OCI-LY1 (cell line): ENCODE measurements at regions not wholly inside any gene's neighbourhood (a gene's known extent, or its start where the extent isn't known, plus 50 kb on each side); places are given as distances from the start of the nearest gene placed in this dataset.
"Not testable (repeated sequence)": the region's sequence is repeated elsewhere in the genome, so short reads cannot be mapped to it uniquely, and the experiment has no call there.

ENCODE experiments used
- H2AFZ ChIP-seq: fragments of 200-600 bp; sonication (generic), shearing (Covaris generic); 2 replicates; pipeline ENCODE4 v1.6.0; 2014; ENCODE audit warnings: antibody characterized with exemption, mild to moderate bottlenecking, low read length
- H3F3A ChIP-seq: fragments of 200-600 bp; sonication (generic), shearing (Covaris generic); 2 replicates; pipeline ENCODE4 v1.6.0; 2014; ENCODE audit warnings: mild to moderate bottlenecking, antibody characterized with exemption, low read length, moderate library complexity; ENCODE audit not compliant: insufficient read depth
- H3K27ac ChIP-seq: fragments of 200-600 bp; sonication (generic); 2 replicates; pipeline ENCODE4 v1.5.1; 2014; ENCODE audit warnings: low read length, mixed run types, mild to moderate bottlenecking, low read depth; ENCODE audit not compliant: poor library complexity, severe bottlenecking
- H3K27me3 ChIP-seq: fragments of 200-600 bp; sonication (generic); 2 replicates; pipeline ENCODE4 v1.6.0; 2014; ENCODE audit warnings: antibody characterized with exemption, mild to moderate bottlenecking, low read length, moderate library complexity; ENCODE audit not compliant: insufficient read depth
- H3K36me3 ChIP-seq: fragments of 200-600 bp; sonication (generic); 2 replicates; pipeline ENCODE4 v1.6.1; 2014; ENCODE audit warnings: mild to moderate bottlenecking, antibody characterized with exemption, low read length, moderate library complexity, mixed read lengths; ENCODE audit not compliant: insufficient read depth
- H3K4me1 ChIP-seq: fragments of 200-600 bp; sonication (generic); 2 replicates; pipeline ENCODE4 v1.5.1; 2014; ENCODE audit warnings: mild to moderate bottlenecking, low read length, moderate library complexity; ENCODE audit not compliant: insufficient read depth, severe bottlenecking
- H3K4me2 ChIP-seq: fragments of 200-600 bp; sonication (generic), shearing (Covaris generic); 2 replicates; pipeline ENCODE4 v1.6.1; 2014; ENCODE audit warnings: low read length
- H3K4me3 ChIP-seq: fragments of 200-600 bp; sonication (generic); 2 replicates; pipeline ENCODE4 v1.5.1; 2014; ENCODE audit warnings: low read length, low read depth, mild to moderate bottlenecking, mixed read lengths; ENCODE audit not compliant: poor library complexity, severe bottlenecking
- H3K79me2 ChIP-seq: fragments of 200-600 bp; shearing (Covaris generic); 2 replicates; pipeline ENCODE4 v1.6.1; 2016; ENCODE audit warnings: mixed run types, low read length, mixed read lengths; ENCODE audit not compliant: insufficient read depth
- H3K9ac ChIP-seq: fragments of 200-600 bp; sonication (generic), shearing (Covaris generic); 2 replicates; pipeline ENCODE4 v1.6.1; 2014; ENCODE audit warnings: mild to moderate bottlenecking, low read length, mixed read lengths
- H3K9me2 ChIP-seq: fragments of 200-600 bp; sonication (generic), shearing (Covaris generic); 2 replicates; pipeline ENCODE4 v1.6.1; 2014; ENCODE audit warnings: low read depth, mild to moderate bottlenecking, low read length, mixed read lengths
- H3K9me3 ChIP-seq: fragments of 200-600 bp; shearing (Covaris generic); 2 replicates; pipeline ENCODE4 v1.6.1; 2014; ENCODE audit warnings: low read length, mixed read lengths
- H4K20me1 ChIP-seq: fragments of 200-600 bp; sonication (generic), shearing (Covaris generic); 2 replicates; pipeline ENCODE4 v1.6.0; 2016; ENCODE audit warnings: mild to moderate bottlenecking, low read length; ENCODE audit not compliant: insufficient read depth
- CTCF ChIP-seq: fragments of 200-600 bp; sonication (generic), shearing (Covaris generic); IDR thresholded peaks from 2 replicates; pipeline ENCODE4 v1.5.1; 2017; ENCODE audit warnings: mild to moderate bottlenecking, antibody characterized with exemption, low read length, moderate library complexity, mixed read lengths
- EZH2 ChIP-seq: fragments of 200-600 bp; sonication (generic), shearing (Covaris generic); IDR thresholded peaks from 2 replicates; pipeline ENCODE4 v1.8.0; 2017; ENCODE audit warnings: borderline replicate concordance, mixed run types, mild to moderate bottlenecking, antibody characterized with exemption, low read length, moderate library complexity, mixed read lengths

DNA sequence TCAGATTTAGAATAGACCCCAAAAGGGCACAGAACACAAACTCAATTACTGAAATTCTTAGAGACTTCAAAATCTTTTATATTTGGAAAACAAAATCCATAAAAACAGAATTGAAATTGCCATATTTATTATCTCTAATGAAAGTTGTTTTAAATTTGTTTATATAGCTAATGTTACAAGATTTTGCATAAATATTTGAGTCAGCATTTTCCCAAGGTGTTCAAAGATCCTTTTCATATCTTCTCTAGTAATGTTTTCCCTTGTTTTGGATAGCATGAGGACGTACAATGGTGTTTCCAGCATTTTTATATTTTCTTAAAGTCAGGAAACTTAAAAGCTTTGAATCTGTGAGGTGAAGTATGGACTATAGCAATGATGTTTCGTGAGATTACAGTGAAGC is 235.2 kb upstream of the EPHA7 start:
- Histone ChIP-seq H3K27me3 (no peaks in the 10 kb centered on the region), H3K9me3 (no peaks in the 10 kb centered on the region)

GRCh38 chr6:93644611-93645010 is 225.3 kb upstream of the EPHA7 start:
- no peaks in the 10 kb centered on the region for H3F3A ChIP-seq
- no peaks in the 10 kb centered on the region for H3K9me2 ChIP-seq
- H3K27ac ChIP-seq = no peak overlapping the region
- no peaks in the 10 kb centered on the region for H3K36me3 ChIP-seq
- H3K4me2 ChIP-seq = no peak overlapping the region
- no peaks in the 10 kb centered on the region for H3K4me1 ChIP-seq
- H4K20me1 ChIP-seq = no peaks in the 10 kb centered on the region
- no peaks in the 10 kb centered on the region for H3K79me2 ChIP-seq
- H3K4me3 ChIP-seq = no peak overlapping the region
- H3K9me3 ChIP-seq = no peaks in the 10 kb centered on the region
- TF ChIP-seq CTCF = no peak
- no peak for TF ChIP-seq EZH2
- no peak overlapping the region for H3K9ac ChIP-seq
- no peaks in the 10 kb centered on the region for H3K27me3 ChIP-seq
- no peak overlapping the region for H2AFZ ChIP-seq

More for the DNA sequence above, 235.2 kb upstream of the EPHA7 start:
- H3K9me2 ChIP-seq = no peaks in the 10 kb centered on the region
- H3K4me2 ChIP-seq = no peak overlapping the region
- H3K4me1 ChIP-seq = no peaks in the 10 kb centered on the region
- no peak overlapping the region for H3K9ac ChIP-seq
- no peak overlapping the region for H2AFZ ChIP-seq
- H3F3A ChIP-seq = no peaks in the 10 kb centered on the region
- H3K27ac ChIP-seq = no peak overlapping the region
- H3K4me3 ChIP-seq = no peak overlapping the region
- H4K20me1 ChIP-seq = no peaks in the 10 kb centered on the region
- H3K79me2 ChIP-seq = no peaks in the 10 kb centered on the region
- TF ChIP-seq EZH2 (no peak), CTCF (no peak)
- no peaks in the 10 kb centered on the region for H3K36me3 ChIP-seq

- Histone ChIP-seq H3K36me3 (no peaks in the 10 kb centered on the region), H3K79me2 (no peaks in the 10 kb centered on the region), H3K27ac (no peak overlapping the region), H3K4me1 (no peaks in the 10 kb centered on the region), H3K9me3 (no peaks in the 10 kb centered on the region), H2AFZ (no peak overlapping the region), H3K9me2 (no peaks in the 10 kb centered on the region), H3K27me3 (no peaks in the 10 kb centered on the region), H3F3A (no peaks in the 10 kb centered on the region), H3K4me3 (no peak overlapping the region), H4K20me1 (no peaks in the 10 kb centered on the region), H3K4me2 (no peak overlapping the region), H3K9ac (no peak overlapping the region)
- no peak for TF ChIP-seq CTCF
- no peak for TF ChIP-seq EZH2
Observed at GRCh38 chr6:93639126-93639525, 219.8 kb upstream of the EPHA7 start.

- not testable (repeated sequence) for H3K27me3 ChIP-seq, H4K20me1 ChIP-seq, H3K36me3 ChIP-seq, H3K4me2 ChIP-seq, H3K79me2 ChIP-seq, H3K4me3 ChIP-seq, H3F3A ChIP-seq, H2AFZ ChIP-seq, H3K27ac ChIP-seq, H3K9me2 ChIP-seq, H3K4me1 ChIP-seq, H3K9me3 ChIP-seq, H3K9ac ChIP-seq
Observed at GRCh38 chr6:93636987-93637664, 217.8 kb upstream of the EPHA7 start.
